ENCODE measurements at regions not wholly inside any gene's neighbourhood (a gene's known extent, or its start where the extent isn't known, plus 50 kb on each side); places are given as distances from the start of the nearest gene placed in this dataset.

GRCh38 chr11:37496201-37496600 is 898.2 kb upstream of the RAG2 start:
- 80 to 94% (median 89%) methylated on average over 1 of the region's 1 CpG for WGBS, 5 donors
- no peak for DNase-seq
- intact Hi-C loops (cut with DNase I; ENCODE audit: low total_unique reads) = no loop called here

GRCh38 chr11:37484298-37484697 is 886.3 kb upstream of the RAG2 start:
- Histone ChIP-seq H3K36me3 (no peaks in the 10 kb centered on the region), H3K27me3 (replicated peaks in 1 of 7) (no peaks in the 10 kb centered on the region), H3K27ac (no peak overlapping the region), H3K4me3 (no peak overlapping the region), H3K4me1 (no peaks in the 10 kb centered on the region), H3K9me3 (peaks cover 0 to 5% (median 0%) of the 10 kb centered on the region in 8 donors)
- TF ChIP-seq CTCF (IDR thresholded peaks at IDR 0.05 in 8 of 11, conservative IDR thresholded peaks at IDR 0.05 in 3 of 11) (no peak), POLR2AphosphoS5 (IDR thresholded peaks at IDR 0.05) (no peak), POLR2A (IDR thresholded peaks at IDR 0.05) (no peak)
- intact Hi-C loops (cut with DNase I; ENCODE audit: low total_unique reads) = no loop called here
- no peak for DNase-seq

More at GRCh38 chr11:37496201-37496600, 898.2 kb upstream of the RAG2 start:
- H3K9me3 ChIP-seq = peaks cover 0 to 3% (median 0%) of the 10 kb centered on the region in 8 donors
- H3K36me3 ChIP-seq = no peaks in the 10 kb centered on the region
- H3K27me3 ChIP-seq (replicated peaks in 1 of 7) = no peaks in the 10 kb centered on the region
- TF ChIP-seq CTCF (IDR thresholded peaks at IDR 0.05 in 8 of 11, conservative IDR thresholded peaks at IDR 0.05 in 3 of 11) (no peak), POLR2AphosphoS5 (IDR thresholded peaks at IDR 0.05) (no peak), POLR2A (IDR thresholded peaks at IDR 0.05) (no peak)
- H3K4me1 ChIP-seq = no peaks in the 10 kb centered on the region
- no peak overlapping the region for H3K27ac ChIP-seq
- no peak overlapping the region for H3K4me3 ChIP-seq

GRCh38 chr11:37483761-37484160 is 885.7 kb upstream of the RAG2 start:
- WGBS, 5 donors = 83 to 95% (median 87%) methylated on average over 1 of the region's 1 CpG
- H3K36me3 ChIP-seq = no peaks in the 10 kb centered on the region
- no peak overlapping the region for H3K27ac ChIP-seq
- no peak for DNase-seq
- peaks cover 0 to 5% (median 0%) of the 10 kb centered on the region in 8 donors for H3K9me3 ChIP-seq
- intact Hi-C loops (cut with DNase I; ENCODE audit: low total_unique reads) = no loop called here
- no peaks in the 10 kb centered on the region for H3K27me3 ChIP-seq (replicated peaks in 1 of 7)
- no peak overlapping the region for H3K4me3 ChIP-seq
- H3K4me1 ChIP-seq = no peaks in the 10 kb centered on the region
- TF ChIP-seq POLR2AphosphoS5 (IDR thresholded peaks at IDR 0.05) (no peak), POLR2A (IDR thresholded peaks at IDR 0.05) (no peak), CTCF (IDR thresholded peaks at IDR 0.05 in 8 of 11, conservative IDR thresholded peaks at IDR 0.05 in 3 of 11) (no peak)

- Histone ChIP-seq H3K9me3 (peaks cover 0 to 3% (median 0%) of the 10 kb centered on the region in 8 donors), H3K27ac (no peak overlapping the region), H3K27me3 (replicated peaks in 1 of 7) (no peaks in the 10 kb centered on the region), H3K4me1 (no peaks in the 10 kb centered on the region), H3K36me3 (no peaks in the 10 kb centered on the region), H3K4me3 (no peak overlapping the region)
- no peak for DNase-seq
- WGBS, 5 donors = 72 to 89% (median 76%) methylated on average over 2 of the region's 2 CpGs
- intact Hi-C loops (cut with DNase I; ENCODE audit: low total_unique reads) = no loop called here
- TF ChIP-seq POLR2A (IDR thresholded peaks at IDR 0.05) (no peak), POLR2AphosphoS5 (IDR thresholded peaks at IDR 0.05) (no peak), CTCF (IDR thresholded peaks at IDR 0.05 in 8 of 11, conservative IDR thresholded peaks at IDR 0.05 in 3 of 11) (no peak)
These were observed 876.9 kb upstream of the RAG2 start for GRCh38 chr11:37474889-37475288.

Data from spleen (tissue), 11 donors.